GM12878 (cell line): ENCODE measurements at regions not wholly inside any gene's neighbourhood (a gene's known extent, or its start where the extent isn't known, plus 50 kb on each side); places are given as distances from the start of the nearest gene placed in this dataset.

Source experiments
- BACH1 ChIP-seq: fragments of 450-650 bp; IDR thresholded peaks from 2 replicates; pipeline ENCODE4 v1.6.1; 2017; ENCODE audit warnings: mild to moderate bottlenecking, borderline replicate concordance
- TF ChIP-seq, protein P1 (sequence below), 3 experiments: IDR thresholded peaks in 2 of 3; conservative IDR thresholded peaks in 1 of 3; 2 replicates each; pipeline ENCODE4 v1.5.1; 2011; ENCODE audit warnings: low read depth in 3 of 3, low read length in 3 of 3, mild to moderate bottlenecking in 3 of 3, control low read depth in 2 of 3, moderate library complexity in 2 of 3, inconsistent platforms in 1 of 3, mixed read lengths in 1 of 3; ENCODE audit not compliant: control insufficient read depth in 2 of 3, insufficient read depth in 1 of 3; ENCODE audit errors: extremely low read depth in 1 of 3

DNA sequence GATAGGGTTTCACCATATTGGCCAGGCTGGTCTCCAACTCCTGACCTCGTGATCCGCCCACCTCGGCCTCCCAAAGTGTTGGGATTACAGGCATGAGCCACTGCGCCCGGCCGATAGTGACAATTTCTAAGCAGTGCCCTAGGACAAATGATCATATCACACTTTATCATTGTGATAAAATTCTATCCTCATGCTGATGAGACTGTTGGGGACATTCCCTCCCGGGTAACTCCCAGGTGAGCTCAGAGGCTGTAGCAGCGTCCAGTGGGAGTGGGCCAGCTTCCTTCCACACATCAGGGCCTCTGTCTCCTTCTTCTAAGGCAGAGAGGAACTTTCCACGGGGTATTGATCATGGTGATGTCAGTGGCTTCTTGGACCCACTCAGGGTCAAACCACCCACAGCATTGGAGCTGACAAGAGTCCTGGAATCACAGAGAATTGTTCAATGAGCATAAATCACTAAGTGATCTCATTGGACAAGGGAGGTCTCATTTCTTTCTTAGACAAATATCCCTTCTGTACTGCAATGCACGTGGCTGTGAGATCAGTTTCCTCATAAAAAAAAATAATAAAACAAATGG, 256.1 kb downstream of the KLF6 start:
- TF ChIP-seq BACH1, result no peak
- TF ChIP-seq, protein P1, sequence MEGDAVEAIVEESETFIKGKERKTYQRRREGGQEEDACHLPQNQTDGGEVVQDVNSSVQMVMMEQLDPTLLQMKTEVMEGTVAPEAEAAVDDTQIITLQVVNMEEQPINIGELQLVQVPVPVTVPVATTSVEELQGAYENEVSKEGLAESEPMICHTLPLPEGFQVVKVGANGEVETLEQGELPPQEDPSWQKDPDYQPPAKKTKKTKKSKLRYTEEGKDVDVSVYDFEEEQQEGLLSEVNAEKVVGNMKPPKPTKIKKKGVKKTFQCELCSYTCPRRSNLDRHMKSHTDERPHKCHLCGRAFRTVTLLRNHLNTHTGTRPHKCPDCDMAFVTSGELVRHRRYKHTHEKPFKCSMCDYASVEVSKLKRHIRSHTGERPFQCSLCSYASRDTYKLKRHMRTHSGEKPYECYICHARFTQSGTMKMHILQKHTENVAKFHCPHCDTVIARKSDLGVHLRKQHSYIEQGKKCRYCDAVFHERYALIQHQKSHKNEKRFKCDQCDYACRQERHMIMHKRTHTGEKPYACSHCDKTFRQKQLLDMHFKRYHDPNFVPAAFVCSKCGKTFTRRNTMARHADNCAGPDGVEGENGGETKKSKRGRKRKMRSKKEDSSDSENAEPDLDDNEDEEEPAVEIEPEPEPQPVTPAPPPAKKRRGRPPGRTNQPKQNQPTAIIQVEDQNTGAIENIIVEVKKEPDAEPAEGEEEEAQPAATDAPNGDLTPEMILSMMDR (IDR thresholded peaks at IDR 0.05 in 2 of 3, conservative IDR thresholded peaks at IDR 0.05 in 1 of 3; ENCODE audit: control insufficient read depth in 2 of 3, extremely low read depth in 1 of 3, insufficient read depth in 1 of 3, low read depth in 3 of 3, low read length in 3 of 3), result no peak
